Fibroblast of skin of right quadriceps (primary cell): ENCODE measurements at regions not wholly inside any gene's neighbourhood (a gene's known extent, or its start where the extent isn't known, plus 50 kb on each side); places are given as distances from the start of the nearest gene placed in this dataset.

ENCODE experiments used
- DNase-seq: peaks from one replicate; pipeline ENCODE4 v3.0.0-alpha.2; 2013

DNA sequence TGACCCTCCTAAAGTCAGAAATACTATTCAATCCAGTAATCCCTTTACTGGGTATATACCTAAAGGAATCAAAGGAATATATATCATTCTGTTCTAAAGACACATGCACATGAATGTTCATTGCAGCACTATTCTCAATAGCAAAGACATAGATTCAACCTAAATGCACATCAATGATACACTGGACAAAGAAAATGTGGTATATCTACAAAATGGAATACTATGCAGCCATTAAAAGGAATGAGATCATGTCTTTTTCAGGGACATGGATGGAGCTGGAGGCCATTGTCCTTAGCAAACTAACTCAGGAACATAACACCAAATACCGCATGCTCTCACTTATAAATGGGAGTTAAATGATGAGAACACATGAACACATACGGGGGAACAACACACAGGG, 306.0 kb upstream of the EPHA5 start:
- DNase-seq = no peak

GRCh38 chr4:65973186-65973585, 302.9 kb upstream of the EPHA5 start:
- DNase-seq = no peak

GRCh38 chr4:65971686-65972085, 301.4 kb upstream of the EPHA5 start:
- no peak for DNase-seq

DNA sequence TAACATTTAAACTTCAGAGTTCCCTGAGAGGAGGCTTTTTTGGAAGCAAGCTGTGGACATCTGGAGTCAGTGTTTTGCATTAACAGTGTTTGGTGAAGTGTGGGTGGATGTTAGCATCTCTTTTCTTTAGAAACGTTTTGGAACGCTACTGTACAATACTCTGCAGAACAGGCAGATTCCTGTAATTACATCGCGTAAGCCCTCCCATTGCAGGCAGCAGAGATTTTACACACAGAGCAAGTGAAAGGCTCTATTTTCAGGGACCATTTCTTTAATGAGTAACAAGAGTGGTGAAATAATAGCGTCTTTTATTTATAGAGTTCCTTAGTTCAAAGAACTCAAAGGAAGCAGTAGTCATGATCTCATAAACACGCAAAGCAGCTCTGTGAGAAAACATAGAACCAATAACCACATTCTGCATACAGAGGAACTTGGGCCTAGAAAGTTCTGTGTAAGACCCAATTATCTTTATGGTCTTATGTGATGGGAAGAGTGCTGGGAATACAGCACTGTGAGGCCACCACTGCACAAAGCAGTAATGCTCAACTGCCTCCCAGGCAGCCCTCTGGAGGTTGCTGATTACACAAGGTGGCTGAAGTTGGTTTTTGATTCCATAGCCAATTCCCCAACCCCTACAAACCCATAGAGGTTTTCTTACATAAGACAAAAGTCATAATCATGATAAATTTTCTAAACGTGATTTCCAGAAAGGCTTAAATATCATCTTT, 298.7 kb upstream of the EPHA5 start:
- no peak for DNase-seq

DNA sequence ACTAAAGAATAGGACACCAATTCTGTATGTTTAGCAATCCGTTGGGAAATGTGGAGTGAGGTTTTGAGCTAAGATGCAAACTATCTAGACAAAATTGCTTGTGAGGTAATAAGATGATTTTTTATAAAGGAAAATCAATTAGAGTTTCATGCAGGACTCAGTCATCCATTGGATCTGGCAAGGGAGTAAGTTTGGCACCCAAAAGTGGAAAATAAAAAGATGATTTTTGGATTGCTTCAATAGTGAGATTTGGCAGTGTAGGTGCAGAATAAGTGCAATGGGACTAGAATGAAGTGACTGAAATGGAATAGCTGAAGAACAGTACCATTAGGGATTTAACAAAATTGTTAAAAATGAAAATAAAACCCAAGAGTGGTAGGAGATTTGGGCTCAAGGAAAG, 290.5 kb upstream of the EPHA5 start:
- DNase-seq = no peak

GRCh38 chr4:65954416-65954815, 284.1 kb upstream of the EPHA5 start:
- DNase-seq = no peak

DNA sequence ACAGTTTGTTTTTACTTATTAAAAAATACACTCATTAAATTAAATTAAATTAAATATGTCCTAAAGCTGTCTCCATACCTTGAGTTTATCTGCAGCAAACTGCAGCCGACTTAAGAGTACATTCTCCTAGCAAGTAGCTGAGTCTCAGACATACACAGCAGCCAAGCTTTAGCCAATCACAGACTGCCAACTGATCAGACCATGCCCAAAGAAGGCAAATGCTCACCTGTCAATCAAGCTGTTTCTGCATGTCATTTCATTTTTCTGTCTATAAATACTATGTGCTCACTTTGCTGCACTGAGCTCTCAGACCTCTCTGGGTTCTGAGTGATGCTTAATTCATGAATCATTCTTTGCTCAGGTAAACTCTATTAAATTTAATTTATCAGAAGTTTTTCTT, 280.9 kb upstream of the EPHA5 start:
- no peak for DNase-seq

DNA sequence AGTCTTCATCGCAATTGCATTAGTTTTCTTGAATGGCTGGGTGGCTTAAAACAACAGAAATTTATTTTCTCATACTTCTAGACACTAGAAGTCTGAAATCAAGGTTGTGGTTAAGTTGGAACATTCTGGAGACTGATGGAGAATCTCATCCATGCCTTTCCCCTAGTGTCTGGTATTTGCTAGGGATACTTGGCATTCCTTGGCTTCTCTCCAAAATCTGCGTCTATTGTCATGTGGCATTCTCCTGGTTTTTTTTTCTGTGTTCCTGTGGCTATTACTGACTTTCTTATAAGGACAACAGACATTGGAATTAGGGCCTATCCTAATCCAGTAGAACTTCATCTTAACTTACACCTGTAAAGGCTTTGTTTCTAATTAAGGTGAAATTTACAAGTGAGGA, 272.8 kb upstream of the EPHA5 start:
- DNase-seq = peak; percentile 61

GRCh38 chr4:65924843-65925242, 254.6 kb upstream of the EPHA5 start:
- DNase-seq = no peak

- DNase-seq = no peak
Measured at GRCh38 chr4:65923616-65924015, 253.3 kb upstream of the EPHA5 start.

DNA sequence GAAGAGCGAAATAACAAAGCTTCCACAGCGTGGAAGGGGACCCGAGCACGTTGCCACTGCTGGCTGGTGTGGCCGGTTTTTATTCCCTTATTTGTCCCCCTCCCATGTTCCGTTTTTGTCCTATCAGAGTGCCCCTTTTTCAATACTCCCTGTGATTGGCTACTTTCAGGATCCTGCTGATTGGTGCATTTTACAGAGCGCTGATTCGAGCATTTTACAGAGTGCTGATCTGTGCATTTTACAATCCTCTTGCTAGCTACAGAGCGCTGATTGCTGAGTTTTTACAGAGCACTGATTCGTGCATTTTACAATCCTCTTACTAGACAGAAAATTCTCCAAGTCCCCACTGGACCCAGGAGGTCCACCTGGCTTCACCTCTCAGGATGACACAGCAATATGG, 250.9 kb upstream of the EPHA5 start:
- no peak for DNase-seq

- no peak for DNase-seq
Measured at GRCh38 chr4:65918872-65919271, 248.6 kb upstream of the EPHA5 start.

GRCh38 chr4:65918212-65918611, 247.9 kb upstream of the EPHA5 start:
- peak; percentile 2 for DNase-seq

- DNase-seq = peak; percentile 57
Measured at GRCh38 chr4:65917486-65917885, 247.2 kb upstream of the EPHA5 start.

GRCh38 chr4:65911720-65912119, 241.4 kb upstream of the EPHA5 start:
- no peak for DNase-seq

DNA sequence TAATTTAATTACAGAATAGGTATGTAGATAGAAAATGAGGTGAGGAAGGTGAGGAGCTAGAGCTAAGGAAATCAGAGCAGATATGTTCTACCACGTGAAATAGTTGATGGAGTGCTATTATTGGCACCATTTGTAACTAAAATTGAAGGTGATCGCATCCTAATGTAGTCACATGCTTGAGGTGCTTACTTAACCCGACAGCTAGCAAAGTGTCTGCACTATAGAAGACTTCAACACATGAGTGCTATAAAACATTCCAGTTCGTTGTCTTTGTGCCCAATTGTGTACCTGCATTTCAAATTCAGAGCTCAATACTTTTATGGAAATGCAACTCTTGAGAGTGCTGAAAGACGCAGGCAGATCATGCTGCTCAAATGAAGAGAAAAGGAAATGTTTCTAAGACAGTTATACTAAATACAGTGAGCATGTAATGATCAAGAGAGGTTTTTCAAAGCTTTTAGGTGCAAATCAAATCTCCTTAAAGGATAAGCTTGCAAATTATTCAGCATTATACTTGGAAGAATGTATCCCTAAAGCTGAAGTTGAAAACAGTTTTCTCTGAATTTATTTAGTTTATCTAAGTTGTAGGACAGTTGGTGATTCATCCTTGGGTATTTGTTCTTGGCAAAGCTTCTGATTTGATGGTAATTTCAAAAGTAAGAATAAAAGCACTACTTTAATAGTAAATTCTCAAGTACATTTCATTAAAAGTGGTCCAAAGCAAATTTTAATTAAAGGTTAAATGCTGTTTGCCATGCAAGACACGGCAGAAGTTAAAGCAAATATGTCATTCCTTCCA, 223.9 kb upstream of the EPHA5 start:
- DNase-seq = no peak

DNA sequence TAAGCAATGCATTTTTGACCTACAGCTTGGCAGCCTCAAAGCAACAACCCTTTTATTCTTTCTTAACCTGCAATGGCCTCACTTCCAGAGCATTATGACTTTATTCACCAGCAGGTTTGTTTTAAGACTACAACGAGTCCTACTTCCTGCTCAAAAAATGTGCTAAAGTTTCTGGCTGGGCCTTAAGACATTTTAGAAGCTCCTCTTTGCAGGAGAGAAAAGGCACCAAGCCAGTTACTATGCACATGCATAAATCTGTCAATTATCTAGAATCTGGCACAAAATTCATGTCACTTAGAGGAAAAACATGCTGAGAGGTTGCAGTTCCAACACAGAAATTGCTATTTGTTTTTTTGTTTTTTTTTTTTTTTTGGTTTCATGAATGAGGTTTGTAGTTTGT, 223.0 kb upstream of the EPHA5 start:
- no peak for DNase-seq

DNA sequence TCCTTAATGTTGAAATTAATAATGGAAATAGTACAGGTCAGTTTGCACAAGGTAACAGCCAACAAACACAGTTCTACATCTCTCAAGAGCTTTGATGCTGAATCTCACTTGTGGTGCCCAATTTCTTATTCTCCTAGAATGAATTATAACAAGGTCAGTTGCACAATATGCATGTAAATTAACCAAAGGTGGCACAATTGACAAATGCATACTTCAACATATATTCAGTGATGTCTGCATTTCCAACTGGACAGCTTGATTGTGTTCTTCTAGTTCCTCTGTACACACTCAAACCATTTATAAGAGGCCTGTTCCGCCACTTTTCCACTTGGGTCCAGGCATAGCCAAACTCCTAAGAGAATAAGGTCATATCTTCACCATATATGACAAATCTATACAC, 210.3 kb upstream of the EPHA5 start:
- no peak for DNase-seq

- DNase-seq = no peak
Measured at GRCh38 chr4:65868096-65868824, 198.0 kb upstream of the EPHA5 start.

GRCh38 chr4:65865489-65865888, 195.2 kb upstream of the EPHA5 start:
- DNase-seq = peak; percentile 11

GRCh38 chr4:65861993-65862392, 191.7 kb upstream of the EPHA5 start:
- no peak for DNase-seq

GRCh38 chr4:65845199-65845773, 175.0 kb upstream of the EPHA5 start:
- no peak for DNase-seq

- no peak for DNase-seq
Measured at GRCh38 chr4:65839164-65839931, 169.1 kb upstream of the EPHA5 start.
